ENCODE measurements at regions not wholly inside any gene's neighbourhood (a gene's known extent, or its start where the extent isn't known, plus 50 kb on each side); places are given as distances from the start of the nearest gene placed in this dataset.

DNA sequence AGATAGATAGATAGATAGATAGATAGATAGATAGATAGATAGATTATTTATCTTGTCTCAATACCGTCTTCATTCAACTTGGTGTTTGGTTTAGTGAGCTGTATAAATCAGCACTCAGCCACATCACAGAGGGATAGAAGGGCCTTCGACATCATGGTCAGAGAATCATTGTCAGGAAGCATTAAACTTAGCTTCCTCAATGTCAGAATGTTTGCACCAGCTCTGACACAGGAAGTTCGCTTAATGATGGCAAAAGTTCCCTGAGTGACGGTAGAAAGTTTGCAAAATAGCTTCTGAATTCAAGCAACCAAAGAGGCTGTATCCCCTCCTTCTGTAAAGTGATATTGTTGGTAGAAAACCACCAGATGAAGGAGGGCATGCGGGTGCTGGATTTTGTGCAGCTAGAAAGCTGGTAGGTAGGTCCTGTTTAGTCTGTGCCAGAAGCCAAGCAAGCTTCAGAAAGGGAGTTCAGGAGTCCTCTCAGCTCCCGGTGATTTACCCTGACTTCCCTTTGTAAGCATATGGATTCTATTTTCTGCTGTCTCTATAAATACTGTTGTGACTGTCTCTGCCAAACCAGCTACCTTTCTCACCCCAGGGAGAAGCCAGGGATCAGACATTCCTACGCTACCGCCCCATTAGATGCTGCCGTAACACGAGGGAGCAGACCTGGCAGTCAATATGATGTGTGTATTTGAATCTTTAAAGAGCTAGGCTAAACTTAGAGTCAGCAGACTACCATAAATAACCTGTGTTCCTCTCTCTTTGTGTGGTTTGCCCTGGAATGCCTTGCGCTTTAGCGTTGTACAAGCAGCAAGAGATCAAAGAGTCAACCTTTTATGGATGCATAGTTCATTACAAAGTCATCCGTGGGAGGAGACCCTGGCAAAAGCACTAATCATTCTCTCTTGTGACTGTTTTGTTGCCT lies 200.5 kb upstream of the KIAA1217 start:
- TF ChIP-seq, protein P1, sequence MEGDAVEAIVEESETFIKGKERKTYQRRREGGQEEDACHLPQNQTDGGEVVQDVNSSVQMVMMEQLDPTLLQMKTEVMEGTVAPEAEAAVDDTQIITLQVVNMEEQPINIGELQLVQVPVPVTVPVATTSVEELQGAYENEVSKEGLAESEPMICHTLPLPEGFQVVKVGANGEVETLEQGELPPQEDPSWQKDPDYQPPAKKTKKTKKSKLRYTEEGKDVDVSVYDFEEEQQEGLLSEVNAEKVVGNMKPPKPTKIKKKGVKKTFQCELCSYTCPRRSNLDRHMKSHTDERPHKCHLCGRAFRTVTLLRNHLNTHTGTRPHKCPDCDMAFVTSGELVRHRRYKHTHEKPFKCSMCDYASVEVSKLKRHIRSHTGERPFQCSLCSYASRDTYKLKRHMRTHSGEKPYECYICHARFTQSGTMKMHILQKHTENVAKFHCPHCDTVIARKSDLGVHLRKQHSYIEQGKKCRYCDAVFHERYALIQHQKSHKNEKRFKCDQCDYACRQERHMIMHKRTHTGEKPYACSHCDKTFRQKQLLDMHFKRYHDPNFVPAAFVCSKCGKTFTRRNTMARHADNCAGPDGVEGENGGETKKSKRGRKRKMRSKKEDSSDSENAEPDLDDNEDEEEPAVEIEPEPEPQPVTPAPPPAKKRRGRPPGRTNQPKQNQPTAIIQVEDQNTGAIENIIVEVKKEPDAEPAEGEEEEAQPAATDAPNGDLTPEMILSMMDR (IDR thresholded peaks at IDR 0.05): no peak
- no peak for TF ChIP-seq POLR2AphosphoS5 (IDR thresholded peaks at IDR 0.05)
